HFF-Myc (cell line): ENCODE measurements at regions not wholly inside any gene's neighbourhood (a gene's known extent, or its start where the extent isn't known, plus 50 kb on each side); places are given as distances from the start of the nearest gene placed in this dataset.
"Not testable (repeated sequence)": the region's sequence is repeated elsewhere in the genome, so short reads cannot be mapped to it uniquely, and the experiment has no call there.

Experiments used
- DNase-seq: peaks from one replicate; pipeline ENCODE4 v3.0.0-alpha.2; 2011; ENCODE audit warnings: low read depth; ENCODE audit errors: extremely low read depth
- H3K4me3 ChIP-seq: replicated peaks from 2 replicates; pipeline ENCODE4 v1.5.1; 2011; ENCODE audit warnings: low read depth, mild to moderate bottlenecking, control low read depth, low read length
- TF ChIP-seq, protein P1 (sequence below): IDR thresholded peaks from 2 replicates; pipeline ENCODE4 v1.5.1; 2012; ENCODE audit warnings: mild to moderate bottlenecking, low read depth, low read length, control low read depth; ENCODE audit errors: missing control alignments

DNA sequence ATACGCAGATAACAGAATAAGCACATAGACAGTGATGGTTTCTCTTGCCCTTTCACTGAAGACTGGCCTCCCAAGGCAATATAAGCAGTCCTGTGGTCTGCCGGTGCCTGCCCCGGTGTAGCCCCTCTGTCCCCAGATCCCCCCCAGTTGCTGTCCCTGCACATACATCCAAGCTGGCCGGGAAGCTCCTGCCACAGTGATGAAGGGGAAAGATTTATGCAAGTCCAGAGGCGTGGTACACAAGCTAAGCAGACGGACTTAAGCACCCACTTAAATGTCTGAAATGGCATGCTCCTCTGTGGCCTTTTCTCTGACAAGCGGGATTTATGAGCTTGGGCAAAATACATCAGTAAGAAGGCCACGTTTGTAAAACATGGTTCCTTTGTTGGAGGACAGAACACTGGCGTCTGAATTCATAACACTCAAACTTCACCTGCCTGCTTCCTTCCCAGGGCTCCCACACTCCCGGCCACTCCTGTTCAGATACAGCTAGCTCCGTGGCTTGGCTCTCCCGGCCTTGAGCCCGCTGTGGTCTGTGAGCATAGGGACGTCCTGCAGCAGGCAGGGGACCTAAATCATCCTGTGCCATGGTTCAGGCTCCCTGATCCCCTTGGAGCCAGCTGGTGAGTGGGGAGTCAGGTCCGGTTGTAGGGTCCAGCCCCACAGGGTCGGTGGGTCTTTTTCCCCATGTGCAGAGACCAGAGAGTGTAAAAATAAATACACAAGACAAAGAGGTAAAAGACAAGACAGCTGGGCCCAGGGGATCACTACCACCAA, 61.7 kb upstream of the PPP2R2D start:
- no peak overlapping the region for H3K4me3 ChIP-seq
- no peak for DNase-seq
- TF ChIP-seq, protein P1, sequence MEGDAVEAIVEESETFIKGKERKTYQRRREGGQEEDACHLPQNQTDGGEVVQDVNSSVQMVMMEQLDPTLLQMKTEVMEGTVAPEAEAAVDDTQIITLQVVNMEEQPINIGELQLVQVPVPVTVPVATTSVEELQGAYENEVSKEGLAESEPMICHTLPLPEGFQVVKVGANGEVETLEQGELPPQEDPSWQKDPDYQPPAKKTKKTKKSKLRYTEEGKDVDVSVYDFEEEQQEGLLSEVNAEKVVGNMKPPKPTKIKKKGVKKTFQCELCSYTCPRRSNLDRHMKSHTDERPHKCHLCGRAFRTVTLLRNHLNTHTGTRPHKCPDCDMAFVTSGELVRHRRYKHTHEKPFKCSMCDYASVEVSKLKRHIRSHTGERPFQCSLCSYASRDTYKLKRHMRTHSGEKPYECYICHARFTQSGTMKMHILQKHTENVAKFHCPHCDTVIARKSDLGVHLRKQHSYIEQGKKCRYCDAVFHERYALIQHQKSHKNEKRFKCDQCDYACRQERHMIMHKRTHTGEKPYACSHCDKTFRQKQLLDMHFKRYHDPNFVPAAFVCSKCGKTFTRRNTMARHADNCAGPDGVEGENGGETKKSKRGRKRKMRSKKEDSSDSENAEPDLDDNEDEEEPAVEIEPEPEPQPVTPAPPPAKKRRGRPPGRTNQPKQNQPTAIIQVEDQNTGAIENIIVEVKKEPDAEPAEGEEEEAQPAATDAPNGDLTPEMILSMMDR: no peak

DNA sequence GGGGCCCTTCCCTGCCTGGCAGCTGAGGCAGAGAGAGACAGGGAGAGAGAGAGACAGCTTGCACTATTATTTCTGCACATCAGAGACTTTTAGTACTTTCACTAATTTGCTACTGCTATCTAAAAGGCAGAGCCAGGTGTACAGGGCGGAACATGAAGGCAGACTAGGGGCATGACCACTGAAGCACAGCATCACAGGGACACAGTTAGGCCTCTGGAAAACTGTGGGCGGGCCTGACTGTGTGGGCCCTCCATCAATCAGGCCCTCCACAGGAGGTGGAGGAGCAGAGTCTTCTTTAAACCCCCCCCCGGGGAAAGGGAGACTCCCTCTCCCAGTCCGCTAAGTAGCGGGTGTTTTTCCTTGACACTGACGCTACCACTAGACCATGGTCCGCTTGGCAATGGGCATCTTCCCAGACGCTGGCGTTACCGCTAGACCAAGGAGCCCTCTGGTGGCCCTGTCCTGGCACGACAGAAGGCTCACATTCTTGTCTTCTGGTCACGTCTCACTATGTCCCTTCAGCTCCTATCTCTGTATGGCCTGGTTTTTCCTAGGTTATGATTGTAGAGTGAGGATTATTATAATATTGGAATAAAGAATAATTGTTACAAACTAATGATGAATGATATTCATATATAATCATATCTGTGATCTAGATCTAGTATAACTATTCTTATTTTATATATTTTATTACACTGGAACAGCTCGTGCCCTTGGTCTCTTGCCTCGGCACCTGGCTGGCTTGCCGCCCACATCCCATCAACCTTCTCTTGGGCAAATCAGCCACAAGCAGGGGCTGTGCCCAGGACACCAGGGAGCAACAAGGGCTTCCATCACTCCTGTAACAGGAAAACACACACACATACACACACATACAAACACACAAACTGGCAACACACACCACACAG, 60.7 kb upstream of the PPP2R2D start:
- H3K4me3 ChIP-seq, DNase-seq: not testable (repeated sequence)

GRCh38 chr10:131840788-131841118, 60.1 kb upstream of the PPP2R2D start:
- H3K4me3 ChIP-seq: no peak overlapping the region
- TF ChIP-seq, protein P1: no peak
- no peak for DNase-seq

GRCh38 chr10:131841131-131841660, 59.6 kb upstream of the PPP2R2D start:
- no peak overlapping the region for H3K4me3 ChIP-seq
- TF ChIP-seq, protein P1: no peak
- no peak for DNase-seq

GRCh38 chr10:131841661-131842139, 59.1 kb upstream of the PPP2R2D start:
- TF ChIP-seq, protein P1: no peak
- H3K4me3 ChIP-seq: no peak overlapping the region
- DNase-seq: no peak

GRCh38 chr10:131842351-131843088, 58.3 kb upstream of the PPP2R2D start:
- TF ChIP-seq, protein P1: no peak

GRCh38 chr10:131843089-131843595, 57.7 kb upstream of the PPP2R2D start:
- no peak overlapping the region for H3K4me3 ChIP-seq
- DNase-seq: no peak
- TF ChIP-seq, protein P1: no peak

More at GRCh38 chr10:131842351-131843088, 58.3 kb upstream of the PPP2R2D start:
- DNase-seq: no peak
- no peak overlapping the region for H3K4me3 ChIP-seq
